Tibial nerve (tissue), 4 donors: ENCODE measurements at regions not wholly inside any gene's neighbourhood (a gene's known extent, or its start where the extent isn't known, plus 50 kb on each side); places are given as distances from the start of the nearest gene placed in this dataset.

ENCODE experiments used
- CTCF ChIP-seq, 5 experiments: fragments of 200-600 bp in 3 of 5; fragments of 450-650 bp in 2 of 5; sonication (generic) in 3 of 5; IDR thresholded peaks; one replicate each; pipeline ENCODE4 v1.5.1; 2016 to 2019; ENCODE audit warnings: antibody characterized with exemption in 5 of 5, mild to moderate bottlenecking in 3 of 5, moderate library complexity in 2 of 5
- EP300 ChIP-seq, 2 donors: sonication (generic); formaldehyde crosslinking; IDR thresholded peaks; one replicate each; pipeline ENCODE4 v1.6.1; 2017; ENCODE audit warnings: antibody characterized with exemption in 2 of 2, mild to moderate bottlenecking in 1 of 2
- POLR2A ChIP-seq, 2 donors: fragments of 450-650 bp; IDR thresholded peaks; one replicate each; pipeline ENCODE4 v1.6.1; 2017; ENCODE audit warnings: antibody characterized with exemption in 2 of 2, mild to moderate bottlenecking in 2 of 2, moderate library complexity in 2 of 2

GRCh38 chr20:48265791-48266190, 480.5 kb upstream of the SULF2 start:
- TF ChIP-seq CTCF (IDR thresholded peaks at IDR 0.05) (no peak), POLR2A (IDR thresholded peaks at IDR 0.05) (no peak), EP300 (IDR thresholded peaks at IDR 0.05) (no peak)
